ENCODE measurements at regions not wholly inside any gene's neighbourhood (a gene's known extent, or its start where the extent isn't known, plus 50 kb on each side); places are given as distances from the start of the nearest gene placed in this dataset.
A peak's percentile ranks its signal among the peaks of the same experiment; 100 is the strongest.
"Not testable (repeated sequence)": the region's sequence is repeated elsewhere in the genome, so short reads cannot be mapped to it uniquely, and the experiment has no call there.

- DNase-seq, result no peak
Observed at GRCh38 chr10:31679936-31680335, 248.7 kb downstream of the ARHGAP12 start.

GRCh38 chr10:31678575-31679516, 249.8 kb downstream of the ARHGAP12 start:
- DNase-seq, result no peak

- DNase-seq, result no peak
Observed at GRCh38 chr10:31678139-31678536, 250.5 kb downstream of the ARHGAP12 start.

DNA sequence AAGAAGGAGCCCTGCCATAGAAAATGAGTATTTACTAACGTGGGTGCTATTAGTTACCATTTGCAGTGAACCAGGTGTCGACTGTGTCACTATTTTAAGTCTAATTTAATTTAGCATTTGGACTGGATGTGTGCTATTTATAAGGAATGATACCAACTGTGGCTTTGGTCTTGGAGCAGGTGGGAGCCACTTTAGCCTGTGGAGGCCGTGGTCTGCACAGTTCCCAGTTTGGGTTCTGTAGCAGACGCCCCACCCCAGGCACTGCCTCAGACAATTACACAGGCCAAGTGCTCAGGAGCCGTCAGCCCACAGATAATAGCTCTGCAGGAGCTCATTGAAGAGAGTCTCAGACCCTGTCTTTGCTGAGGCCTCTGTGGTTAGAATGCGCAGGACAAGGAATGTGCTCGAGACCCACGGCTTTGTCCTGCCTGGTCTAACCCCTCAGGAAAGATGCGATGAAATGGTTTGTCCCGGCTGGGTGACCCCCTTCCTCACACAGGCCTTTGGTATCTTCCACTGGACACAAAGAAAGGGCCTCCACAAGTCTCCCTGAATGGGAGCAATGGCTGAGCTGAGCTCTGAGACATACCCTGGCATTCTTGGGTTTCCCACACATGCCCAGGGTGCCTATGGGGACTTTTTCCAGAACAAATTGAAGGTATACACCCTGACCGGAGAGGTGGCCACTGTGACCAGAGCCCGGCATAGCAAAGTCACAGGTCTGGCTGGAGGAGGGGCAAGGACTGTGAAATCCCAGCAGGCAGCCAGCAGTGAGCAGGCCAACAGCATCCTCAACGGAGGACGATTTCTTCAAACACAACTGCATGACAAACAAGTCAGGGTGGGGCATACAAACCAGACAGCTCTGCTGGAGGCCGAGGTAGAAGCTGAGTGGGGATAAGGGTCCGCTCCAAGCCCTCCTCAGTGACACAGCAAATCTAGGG, 251.2 kb downstream of the ARHGAP12 start:
- DNase-seq, result no peak

GRCh38 chr10:31675726-31676125, 252.9 kb downstream of the ARHGAP12 start:
- DNase-seq, result no peak

- DNase-seq, result peak; percentile 42
Observed at GRCh38 chr10:31669357-31669756, 259.3 kb downstream of the ARHGAP12 start.

DNA sequence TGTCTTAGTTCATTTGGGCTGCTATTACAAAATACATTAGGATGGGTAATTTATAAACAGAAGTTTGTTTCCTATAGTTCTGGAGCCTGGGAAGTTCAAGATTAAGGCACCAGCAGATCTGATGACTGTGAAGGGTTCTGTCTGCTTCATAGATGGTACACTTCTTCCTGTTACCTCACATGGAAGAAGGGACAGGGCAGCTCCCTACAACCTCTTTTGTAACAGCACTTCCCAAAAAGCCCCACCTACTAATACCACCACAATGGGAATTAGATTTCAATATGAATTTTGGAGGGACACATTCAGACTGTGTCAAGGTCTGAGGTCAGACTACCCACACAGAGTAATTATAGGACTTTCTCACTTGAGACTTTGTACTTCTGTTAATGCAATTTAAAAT, 260.3 kb downstream of the ARHGAP12 start:
- DNase-seq, result no peak

GRCh38 chr10:31665764-31666279, 262.8 kb downstream of the ARHGAP12 start:
- not testable (repeated sequence) for DNase-seq

- peak; percentile 65 for DNase-seq
Observed at GRCh38 chr10:31664803-31665202, 263.8 kb downstream of the ARHGAP12 start.

GRCh38 chr10:31664071-31664470, 264.6 kb downstream of the ARHGAP12 start:
- not testable (repeated sequence) for DNase-seq

GRCh38 chr10:31660300-31660699, 268.3 kb downstream of the ARHGAP12 start:
- DNase-seq, result no peak

- no peak for DNase-seq
Observed at GRCh38 chr10:31659665-31660064, 269.0 kb downstream of the ARHGAP12 start.

- no peak for DNase-seq
Observed at GRCh38 chr10:31657434-31657872, 271.2 kb downstream of the ARHGAP12 start.

- DNase-seq, result peak; percentile 36
Observed at GRCh38 chr10:31656851-31657433, 271.7 kb downstream of the ARHGAP12 start.

DNA sequence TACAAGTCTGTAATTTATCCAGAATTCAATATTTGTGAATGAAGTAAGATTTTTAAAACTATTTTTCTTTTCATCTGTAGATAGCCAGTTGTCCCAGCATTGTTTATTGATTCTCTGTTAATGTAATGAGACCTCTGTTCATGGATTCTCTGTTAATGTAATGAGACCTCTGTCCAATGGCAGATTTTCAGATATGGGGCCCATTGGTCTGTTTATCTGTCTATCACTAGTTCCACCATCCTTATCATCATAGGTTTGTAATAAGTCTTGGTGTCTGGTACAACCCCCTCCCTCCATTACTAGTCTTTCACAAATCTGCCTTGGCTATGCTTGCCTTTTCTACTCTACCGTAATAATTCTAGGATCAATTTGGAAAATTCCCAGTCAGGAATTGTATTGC, 276.6 kb downstream of the ARHGAP12 start:
- no peak for DNase-seq

- peak; percentile 84 for DNase-seq
Observed at GRCh38 chr10:31650010-31650409, 278.6 kb downstream of the ARHGAP12 start.

- no peak for DNase-seq
Observed at GRCh38 chr10:31648966-31649365, 279.7 kb downstream of the ARHGAP12 start.

GRCh38 chr10:31647861-31648260, 280.8 kb downstream of the ARHGAP12 start:
- DNase-seq, result no peak

GRCh38 chr10:31646519-31646918, 282.1 kb downstream of the ARHGAP12 start:
- no peak for DNase-seq

DNA sequence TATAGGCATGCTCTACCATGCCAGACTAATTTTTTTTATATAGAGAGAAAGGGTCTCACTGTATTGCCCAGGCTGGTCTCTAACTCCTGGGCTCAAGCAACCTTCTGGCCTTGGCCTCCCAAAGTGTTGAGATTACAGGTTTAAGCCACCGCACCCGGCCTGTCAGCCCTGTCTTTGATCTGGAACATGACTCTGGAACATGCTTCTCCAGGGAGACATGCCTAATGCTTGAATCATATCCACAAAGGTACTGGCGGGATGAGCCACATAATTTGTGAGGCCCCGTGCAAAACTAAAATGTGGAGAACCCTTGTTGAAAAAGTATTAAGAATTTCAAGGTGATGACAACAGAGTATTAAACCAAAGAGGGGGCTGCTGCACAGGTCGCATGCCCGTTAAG, 282.8 kb downstream of the ARHGAP12 start:
- no peak for DNase-seq

- DNase-seq, result no peak
Observed at GRCh38 chr10:31644931-31645633, 283.5 kb downstream of the ARHGAP12 start.

GRCh38 chr10:31642281-31642680, 286.4 kb downstream of the ARHGAP12 start:
- DNase-seq, result no peak

Measured in femur (tissue), 1 donor.